Suprapubic skin (tissue), 4 donors: ENCODE measurements at regions not wholly inside any gene's neighbourhood (a gene's known extent, or its start where the extent isn't known, plus 50 kb on each side); places are given as distances from the start of the nearest gene placed in this dataset.
"Not testable (repeated sequence)": the region's sequence is repeated elsewhere in the genome, so short reads cannot be mapped to it uniquely, and the experiment has no call there.

Experiments used
- DNase-seq, 2 donors: peaks; one replicate each; pipeline ENCODE4 v3.0.0-alpha.2; 2019; ENCODE audit warnings: low spot score in 2 of 2
- H3K27ac ChIP-seq: fragments of 200-600 bp; sonication (generic); one replicate; pipeline ENCODE4 v1.5.1; 2019
- H3K27me3 ChIP-seq: fragments of 200-600 bp; sonication (generic); one replicate; pipeline ENCODE4 v1.5.1; 2019
- H3K36me3 ChIP-seq: fragments of 200-600 bp; sonication (generic); one replicate; pipeline ENCODE4 v1.5.1; 2019
- H3K4me1 ChIP-seq: fragments of 200-600 bp; sonication (generic); one replicate; pipeline ENCODE4 v1.5.1; 2019
- H3K4me3 ChIP-seq: fragments of 200-600 bp; sonication (generic); one replicate; pipeline ENCODE4 v1.5.1; 2019; ENCODE audit warnings: mild to moderate bottlenecking
- H3K9me3 ChIP-seq: fragments of 200-600 bp; sonication (generic); one replicate; pipeline ENCODE4 v1.5.1; 2019
- CTCF ChIP-seq, 2 donors: fragments of 200-600 bp in 1 of 2; fragments of 450-650 bp in 1 of 2; sonication (generic) in 1 of 2; IDR thresholded peaks; one replicate each; pipeline ENCODE4 v1.5.1; 2016 to 2019; ENCODE audit warnings: antibody characterized with exemption in 2 of 2, mild to moderate bottlenecking in 1 of 2, moderate library complexity in 1 of 2
- EP300 ChIP-seq: sonication (generic); formaldehyde crosslinking; IDR thresholded peaks from one replicate; pipeline ENCODE4 v1.6.1; 2017; ENCODE audit warnings: antibody characterized with exemption
- POLR2A ChIP-seq, 2 donors: fragments of 450-650 bp; IDR thresholded peaks; one replicate each; pipeline ENCODE4 v1.6.1; 2017; ENCODE audit warnings: antibody characterized with exemption in 2 of 2, mild to moderate bottlenecking in 2 of 2, moderate library complexity in 2 of 2
- POLR2AphosphoS5 ChIP-seq, 3 donors: sonication (generic); formaldehyde crosslinking; IDR thresholded peaks; one replicate each; pipeline ENCODE4 v1.6.1; 2017; ENCODE audit warnings: antibody characterized with exemption in 3 of 3
- WGBS: methylation state at CpG from one replicate; pipeline ENCODE4 v1.1.5; 2018; 5-methylcytosine and 5-hydroxymethylcytosine counted together

DNA sequence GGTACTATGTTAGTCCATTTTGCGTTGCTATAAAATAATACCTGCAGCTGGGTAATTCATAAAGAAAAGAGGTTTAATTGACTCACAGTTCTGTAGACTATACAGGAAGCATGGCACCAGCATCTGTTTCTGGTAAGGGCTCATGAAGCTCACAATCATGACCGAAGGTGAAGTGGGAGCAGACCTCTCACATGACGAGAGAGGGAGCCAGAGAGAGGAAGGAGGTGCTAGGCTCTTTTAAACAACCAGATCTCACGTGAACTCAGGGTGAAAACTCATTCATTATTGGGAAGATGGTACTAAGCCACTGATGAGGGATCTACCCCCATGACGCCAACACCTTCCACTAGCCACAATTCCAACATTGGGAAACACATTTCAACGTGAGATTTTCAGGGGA is 301.7 kb upstream of the MDFIC2 start:
- H3K27me3 ChIP-seq = peaks cover 4% of the 10 kb centered on the region
- TF ChIP-seq EP300 = no peak
- no peak for TF ChIP-seq POLR2A (IDR thresholded peaks at IDR 0.05)
- no peak for TF ChIP-seq CTCF (IDR thresholded peaks at IDR 0.05)
- TF ChIP-seq POLR2AphosphoS5 (IDR thresholded peaks at IDR 0.05) = no peak
- no peaks in the 10 kb centered on the region for H3K9me3 ChIP-seq
- WGBS = 90% methylated on average over 6 of the region's 6 CpGs
- H3K36me3 ChIP-seq = no peaks in the 10 kb centered on the region
- H3K27ac ChIP-seq = no peak overlapping the region
- H3K4me1 ChIP-seq = no peaks in the 10 kb centered on the region
- H3K4me3 ChIP-seq = no peak overlapping the region
- no peak for DNase-seq

DNA sequence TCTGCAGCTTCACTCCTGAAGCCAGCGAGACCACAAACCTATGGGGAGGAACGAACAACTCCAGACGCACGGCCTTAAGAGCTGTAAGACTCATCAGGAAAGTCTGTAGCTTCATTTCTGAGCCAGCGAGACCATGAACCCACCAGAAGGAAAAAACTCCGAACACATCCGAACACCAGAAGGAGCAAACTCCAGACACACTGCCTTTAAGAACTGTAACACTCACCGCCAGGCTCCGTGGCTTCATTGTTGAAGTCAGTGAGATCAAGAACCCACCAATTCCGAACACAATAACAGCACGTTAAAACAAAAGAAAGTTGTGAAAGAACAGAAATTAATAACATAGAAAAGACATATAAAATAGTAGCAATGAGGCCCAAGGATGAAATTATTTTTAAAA is 300.5 kb upstream of the MDFIC2 start:
- H3K27me3 ChIP-seq = peaks cover 4% of the 10 kb centered on the region
- no peak overlapping the region for H3K27ac ChIP-seq
- H3K4me1 ChIP-seq = no peaks in the 10 kb centered on the region
- 91% methylated on average over 11 of the region's 11 CpGs for WGBS
- TF ChIP-seq EP300 (no peak), POLR2AphosphoS5 (IDR thresholded peaks at IDR 0.05) (no peak), CTCF (IDR thresholded peaks at IDR 0.05) (no peak), POLR2A (IDR thresholded peaks at IDR 0.05) (no peak)
- H3K36me3 ChIP-seq = no peaks in the 10 kb centered on the region
- no peak for DNase-seq
- H3K9me3 ChIP-seq = no peaks in the 10 kb centered on the region
- no peak overlapping the region for H3K4me3 ChIP-seq

DNA sequence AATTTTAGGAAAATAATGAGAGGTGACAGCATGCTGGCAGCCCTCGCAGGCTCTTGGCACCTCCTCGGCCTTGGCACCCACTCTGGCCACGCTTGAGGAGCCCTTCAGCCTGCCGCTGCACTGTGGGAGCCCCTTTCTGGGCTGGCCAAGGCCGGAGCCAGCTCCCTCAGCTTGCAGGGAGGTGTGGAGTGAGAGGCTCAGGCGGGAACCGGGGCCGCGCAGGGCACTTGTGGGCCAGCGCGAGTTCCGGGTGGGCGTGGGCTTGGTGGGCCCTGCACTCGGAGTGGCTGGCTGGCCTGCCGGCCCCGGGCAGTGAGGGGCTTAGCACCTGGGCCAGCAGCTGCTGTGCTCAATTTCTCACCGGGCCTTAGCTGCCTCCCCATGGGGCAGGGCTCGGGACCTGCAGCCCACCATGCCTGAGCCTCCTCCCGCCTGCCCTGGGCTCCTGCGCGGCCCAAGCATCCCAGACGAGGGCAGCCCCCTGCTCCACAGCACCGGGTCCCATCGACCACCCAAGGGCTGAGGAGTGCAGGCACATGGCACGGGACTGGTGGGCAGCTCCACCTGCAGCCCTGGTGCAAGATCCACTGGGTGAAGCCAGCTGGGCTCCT is 299.3 kb upstream of the MDFIC2 start:
- WGBS = 93% methylated on average over 5 of the region's 25 CpGs
- H3K27me3 ChIP-seq, H3K4me1 ChIP-seq, H3K36me3 ChIP-seq, DNase-seq, H3K27ac ChIP-seq, H3K9me3 ChIP-seq, H3K4me3 ChIP-seq: not testable (repeated sequence)

GRCh38 chr3:70608434-70608833 is 296.0 kb upstream of the MDFIC2 start:
- no peak for DNase-seq
- Histone ChIP-seq H3K9me3 (no peaks in the 10 kb centered on the region), H3K27me3 (peaks cover 4% of the 10 kb centered on the region), H3K27ac (no peak overlapping the region), H3K4me1 (no peaks in the 10 kb centered on the region), H3K4me3 (no peak overlapping the region), H3K36me3 (no peaks in the 10 kb centered on the region)
- TF ChIP-seq CTCF (IDR thresholded peaks at IDR 0.05) (no peak), EP300 (no peak), POLR2AphosphoS5 (IDR thresholded peaks at IDR 0.05) (no peak), POLR2A (IDR thresholded peaks at IDR 0.05) (no peak)

GRCh38 chr3:70607469-70607868 is 295.0 kb upstream of the MDFIC2 start:
- Histone ChIP-seq H3K36me3 (no peaks in the 10 kb centered on the region), H3K27ac (no peak overlapping the region), H3K27me3 (peaks cover 4% of the 10 kb centered on the region), H3K4me1 (no peaks in the 10 kb centered on the region), H3K9me3 (no peaks in the 10 kb centered on the region), H3K4me3 (no peak overlapping the region)
- no peak for DNase-seq
- 61% methylated on average over 4 of the region's 4 CpGs for WGBS
- TF ChIP-seq CTCF (IDR thresholded peaks at IDR 0.05) (no peak), EP300 (no peak), POLR2A (IDR thresholded peaks at IDR 0.05) (no peak), POLR2AphosphoS5 (IDR thresholded peaks at IDR 0.05) (no peak)

- H3K36me3 ChIP-seq = no peaks in the 10 kb centered on the region
- TF ChIP-seq EP300 (no peak), POLR2AphosphoS5 (IDR thresholded peaks at IDR 0.05) (no peak), POLR2A (IDR thresholded peaks at IDR 0.05) (no peak), CTCF (IDR thresholded peaks at IDR 0.05) (no peak)
- no peak for DNase-seq
- H3K4me1 ChIP-seq = no peaks in the 10 kb centered on the region
- no peak overlapping the region for H3K27ac ChIP-seq
- H3K27me3 ChIP-seq = no peaks in the 10 kb centered on the region
- H3K9me3 ChIP-seq = no peaks in the 10 kb centered on the region
- H3K4me3 ChIP-seq = no peak overlapping the region
These were observed 293.6 kb upstream of the MDFIC2 start for GRCh38 chr3:70606018-70606417.
